ENCODE measurements at regions not wholly inside any gene's neighbourhood (a gene's known extent, or its start where the extent isn't known, plus 50 kb on each side); places are given as distances from the start of the nearest gene placed in this dataset.

GRCh38 chr3:65118912-65119499 lies 431.2 kb upstream of the ADAMTS9 start:
- H3K27me3 Mint-ChIP-seq (ENCODE audit: low read depth), result peaks cover 41% of the 10 kb centered on the region
- peaks cover 34% of the 10 kb centered on the region for H3K36me3 Mint-ChIP-seq
- TF ChIP-seq NFE2L1 (CRISPR knock-in tag; IDR thresholded peaks at IDR 0.05), result no peak
- TF ChIP-seq HMGXB4 (CRISPR knock-in tag; IDR thresholded peaks at IDR 0.05), result no peak
- no peak for TF ChIP-seq ZNF416 (CRISPR knock-in tag; IDR thresholded peaks at IDR 0.05)
- TF ChIP-seq CDX4 (CRISPR knock-in tag; IDR thresholded peaks at IDR 0.05; ENCODE audit: borderline replicate concordance), result no peak
- no peak for TF ChIP-seq USF2 (CRISPR knock-in tag; IDR thresholded peaks at IDR 0.05)
- no peak for TF ChIP-seq EMX1 (CRISPR knock-in tag; IDR thresholded peaks at IDR 0.05)
- no peak for TF ChIP-seq ZNF263 (CRISPR knock-in tag; IDR thresholded peaks at IDR 0.05; ENCODE audit: low read depth)
- TF ChIP-seq ATF3 (CRISPR knock-in tag; conservative IDR thresholded peaks at IDR 0.05), result no peak
- no peak for TF ChIP-seq CREM (CRISPR knock-in tag; IDR thresholded peaks at IDR 0.05)
- TF ChIP-seq ELF4 (CRISPR knock-in tag; IDR thresholded peaks at IDR 0.05; ENCODE audit: low read depth), result no peak
- TF ChIP-seq NFATC4 (CRISPR knock-in tag; IDR thresholded peaks at IDR 0.05), result no peak
- TF ChIP-seq GTF2I (CRISPR knock-in tag; conservative IDR thresholded peaks at IDR 0.05), result no peak
- no peak for TF ChIP-seq RORB (CRISPR knock-in tag; IDR thresholded peaks at IDR 0.05)
- CTCF ChIA-PET, result no interaction called here
- ATAC-seq, result no peak
- no peaks in the 10 kb centered on the region for H3K4me1 Mint-ChIP-seq
- H3K9me3 Mint-ChIP-seq, result peaks cover 46% of the 10 kb centered on the region
- POLR2A ChIA-PET, result no interaction called here
- no peak overlapping the region for H3K27ac Mint-ChIP-seq
- no peak for DNase-seq (ENCODE audit: low spot score)
- no peak overlapping the region for H3K4me3 Mint-ChIP-seq

GRCh38 chr3:65114041-65114440 lies 426.2 kb upstream of the ADAMTS9 start:
- peaks cover 7% of the 10 kb centered on the region for H3K36me3 Mint-ChIP-seq
- POLR2A ChIA-PET, result no interaction called here
- DNase-seq (ENCODE audit: low spot score), result no peak
- ATAC-seq, result no peak
- TF ChIP-seq ZNF671 (CRISPR knock-in tag; IDR thresholded peaks at IDR 0.05) (no peak), RELA (CRISPR knock-in tag; IDR thresholded peaks at IDR 0.05; ENCODE audit: borderline replicate concordance) (no peak), JAZF1 (CRISPR knock-in tag; IDR thresholded peaks at IDR 0.05) (no peak), CDX4 (CRISPR knock-in tag; IDR thresholded peaks at IDR 0.05; ENCODE audit: borderline replicate concordance) (no peak), FOXK1 (CRISPR knock-in tag; IDR thresholded peaks at IDR 0.05) (no peak), IRF2 (CRISPR knock-in tag; IDR thresholded peaks at IDR 0.05; ENCODE audit: borderline replicate concordance, low read depth) (no peak), ARID4B (CRISPR knock-in tag; IDR thresholded peaks at IDR 0.05; ENCODE audit: borderline replicate concordance) (no peak), PREB (CRISPR knock-in tag; IDR thresholded peaks at IDR 0.05; ENCODE audit: borderline replicate concordance) (no peak), ZNF317 (CRISPR knock-in tag; IDR thresholded peaks at IDR 0.05; ENCODE audit: borderline replicate concordance, low read depth) (no peak), HMGA2 (CRISPR knock-in tag; IDR thresholded peaks at IDR 0.05) (no peak), NFATC4 (CRISPR knock-in tag; IDR thresholded peaks at IDR 0.05) (no peak), TP53 (CRISPR knock-in tag; IDR thresholded peaks at IDR 0.05) (no peak), ZNF423 (CRISPR knock-in tag; IDR thresholded peaks at IDR 0.05) (no peak), KAT7 (CRISPR knock-in tag; IDR thresholded peaks at IDR 0.05; ENCODE audit: borderline replicate concordance) (no peak)
- no peak overlapping the region for H3K4me3 Mint-ChIP-seq
- peaks cover 18% of the 10 kb centered on the region for H3K9me3 Mint-ChIP-seq
- H3K27ac Mint-ChIP-seq, result no peak overlapping the region
- no peaks in the 10 kb centered on the region for H3K4me1 Mint-ChIP-seq
- CTCF ChIA-PET, result interaction anchor here (1.5 kb wide), 1 partner anchor 56 kb away, joined by 5 read pairs; no protein-coding TSS in a partner anchor
- H3K27me3 Mint-ChIP-seq (ENCODE audit: low read depth), result no peaks in the 10 kb centered on the region; the same call in none of the 2 replicates

Measured in WTC11 (cell line).